NCI-H2196 treated with DMSO at 0.1 percent for 48 hours (cell line): ENCODE measurements at regions not wholly inside any gene's neighbourhood (a gene's known extent, or its start where the extent isn't known, plus 50 kb on each side); places are given as distances from the start of the nearest gene placed in this dataset.

Experiments
- DNase-seq: peaks from one replicate; lab custom pipeline; 2025; ENCODE audit not compliant: unreplicated experiment; lab: John Stamatoyannopoulos, UW

- DNase-seq, result no peak
Observed at GRCh38 chr3:159439346-159439745, 549.3 kb upstream of the IL12A start.

DNA sequence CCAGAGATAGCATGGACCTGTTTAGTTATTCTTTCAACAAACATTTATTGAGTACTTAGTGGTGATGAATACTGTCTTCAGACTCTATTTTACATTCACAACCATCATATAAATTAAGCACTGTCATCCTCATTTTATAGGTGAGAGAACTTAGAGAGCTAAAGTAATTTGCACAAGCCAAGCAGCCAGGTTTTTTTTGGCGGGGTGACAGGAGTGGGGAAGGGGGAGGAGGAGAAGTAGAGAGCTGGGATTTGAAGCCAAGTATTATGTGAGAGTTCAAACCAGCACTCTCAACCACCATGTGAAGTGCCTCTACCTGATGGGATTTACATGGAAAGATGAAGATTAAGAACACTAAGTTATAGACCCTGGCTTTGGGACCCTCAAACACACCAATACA lies 547.4 kb upstream of the IL12A start:
- no peak for DNase-seq

GRCh38 chr3:159443266-159443665 lies 545.4 kb upstream of the IL12A start:
- DNase-seq, result no peak

DNA sequence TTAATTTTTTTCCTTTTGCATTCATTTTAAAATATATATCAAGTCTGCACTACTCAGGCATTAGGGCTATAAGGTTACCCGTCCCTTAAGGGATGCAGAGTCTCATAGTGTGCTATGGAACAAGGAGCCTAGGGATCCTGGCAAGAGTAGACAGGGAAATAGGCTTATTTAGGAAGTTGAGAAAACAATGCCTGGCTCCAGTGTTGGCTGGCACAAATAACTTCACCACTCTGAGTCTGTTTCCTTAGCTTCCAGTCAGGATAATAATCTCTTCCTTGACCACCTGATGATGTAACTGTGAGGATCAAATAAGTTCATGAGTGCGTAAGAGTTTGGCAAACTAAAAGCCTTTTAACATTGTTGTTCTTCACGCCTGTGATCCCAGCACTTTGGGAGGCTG lies 540.8 kb upstream of the IL12A start:
- DNase-seq, result no peak

GRCh38 chr3:159448902-159449301 lies 539.7 kb upstream of the IL12A start:
- no peak for DNase-seq

DNA sequence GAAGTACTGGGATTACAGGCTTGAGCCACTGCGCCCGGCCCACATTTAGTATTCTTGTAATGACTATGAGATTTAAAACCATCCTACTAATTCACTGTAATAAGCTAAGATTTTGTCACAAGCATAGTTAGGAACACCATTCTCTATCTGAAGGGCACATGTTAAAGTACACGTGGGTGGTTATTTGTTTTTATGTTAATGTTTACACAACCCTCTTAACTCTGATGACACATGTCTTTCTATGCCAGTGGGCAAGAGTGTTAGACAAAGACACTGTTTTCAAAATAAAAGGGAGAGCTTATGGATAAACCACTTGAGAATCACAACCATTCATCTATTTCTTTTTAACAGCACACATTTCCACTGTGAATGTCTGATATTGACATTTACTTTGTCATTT lies 537.6 kb upstream of the IL12A start:
- no peak for DNase-seq

DNA sequence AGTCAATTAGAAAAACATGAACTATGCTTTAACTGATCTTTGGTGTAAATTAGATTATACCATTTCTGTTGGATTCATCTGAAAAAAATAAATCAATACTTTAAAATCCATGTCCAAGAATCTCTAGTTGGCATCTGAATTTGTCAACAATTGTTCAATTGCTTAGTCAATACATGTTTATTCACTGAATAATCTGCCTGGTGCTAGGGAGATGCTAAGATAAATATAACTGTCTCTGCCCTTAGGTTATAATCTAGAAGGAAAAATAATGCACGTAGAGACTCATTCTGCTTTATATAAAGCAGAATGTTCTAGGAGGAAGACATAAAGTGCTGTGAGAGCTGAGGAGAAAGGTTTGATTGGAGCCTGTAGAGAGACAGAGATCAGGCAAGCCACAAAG lies 537.2 kb upstream of the IL12A start:
- DNase-seq, result no peak

DNA sequence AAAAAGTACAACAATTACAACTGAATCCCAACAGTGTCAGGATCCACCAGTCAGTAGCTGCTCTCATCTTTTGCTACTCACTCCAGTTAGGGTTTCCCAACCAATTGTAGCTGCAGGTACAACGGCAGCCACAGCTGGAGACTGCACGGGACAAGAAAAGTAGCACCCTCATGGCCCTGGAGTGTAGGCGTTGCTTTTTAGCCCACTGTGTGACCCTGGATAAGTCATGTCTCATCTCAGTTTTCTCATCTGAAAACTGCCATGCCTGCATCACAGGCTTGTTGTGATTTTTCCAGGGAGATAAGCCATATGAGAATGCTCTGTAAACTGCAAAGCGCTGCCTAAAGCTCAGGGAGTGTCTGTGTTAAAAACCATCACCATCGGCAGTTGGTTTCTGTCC lies 535.6 kb upstream of the IL12A start:
- no peak for DNase-seq

- DNase-seq, result no peak
Observed at GRCh38 chr3:159453945-159454344, 534.7 kb upstream of the IL12A start.

- no peak for DNase-seq
Observed at GRCh38 chr3:159455741-159456181, 532.9 kb upstream of the IL12A start.

DNA sequence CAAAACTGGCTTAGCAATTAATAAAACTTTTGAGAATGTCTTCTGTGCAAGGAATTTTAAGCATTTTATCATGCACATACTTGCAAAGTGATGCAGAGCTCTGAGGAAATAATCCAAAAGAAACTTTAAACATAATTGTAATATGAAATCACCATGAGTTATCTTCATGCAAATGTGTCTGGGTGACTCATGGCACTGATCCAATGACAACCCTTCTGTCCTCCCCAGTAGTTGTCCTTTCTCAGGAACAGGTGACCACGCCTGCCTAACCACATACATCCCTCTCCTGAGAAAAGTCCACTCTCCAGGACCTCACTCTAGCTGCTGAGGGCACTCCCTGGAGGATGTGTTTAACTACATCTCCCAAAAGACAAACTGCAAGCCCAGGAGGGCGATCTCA lies 530.6 kb upstream of the IL12A start:
- no peak for DNase-seq

DNA sequence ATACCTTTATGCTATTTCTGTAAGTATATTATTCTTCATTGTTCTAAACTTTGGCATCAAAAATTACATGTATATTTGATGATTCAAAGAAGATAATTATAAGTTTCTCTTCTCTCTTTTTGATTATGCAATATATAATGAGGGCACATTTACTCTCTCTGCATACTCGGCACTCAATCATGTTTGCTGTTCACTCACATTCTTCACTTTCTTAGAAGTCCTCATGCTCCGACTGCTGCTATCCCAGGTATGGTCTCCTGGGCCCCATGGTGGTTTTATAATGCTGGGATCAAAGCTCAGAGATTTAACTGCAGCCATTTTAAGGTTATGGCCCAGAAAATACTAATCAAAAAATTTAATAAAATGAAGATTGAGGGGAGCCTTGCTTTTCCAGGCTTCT lies 529.7 kb upstream of the IL12A start:
- no peak for DNase-seq

- DNase-seq, result no peak
Observed at GRCh38 chr3:159472611-159473010, 516.0 kb upstream of the IL12A start.

DNA sequence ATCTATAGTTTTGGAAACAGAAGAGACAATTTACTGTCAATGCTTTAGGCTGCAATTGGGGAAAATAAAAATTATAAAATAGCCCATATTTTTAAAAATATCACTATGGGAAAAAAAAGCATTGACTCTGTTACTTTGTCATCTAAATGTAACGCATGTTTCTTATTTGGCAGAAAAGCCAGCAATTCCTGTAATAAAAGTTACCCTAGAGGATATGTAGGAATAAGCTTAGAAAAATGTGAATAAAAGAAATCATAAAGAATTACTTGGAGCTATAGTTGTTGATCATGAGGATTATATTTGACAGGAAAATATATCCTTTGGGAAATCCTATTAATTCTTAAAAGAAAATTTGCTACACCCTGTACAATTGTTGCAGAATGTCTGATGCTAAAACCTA lies 515.4 kb upstream of the IL12A start:
- DNase-seq, result no peak

GRCh38 chr3:159480046-159480445 lies 508.6 kb upstream of the IL12A start:
- DNase-seq, result no peak

DNA sequence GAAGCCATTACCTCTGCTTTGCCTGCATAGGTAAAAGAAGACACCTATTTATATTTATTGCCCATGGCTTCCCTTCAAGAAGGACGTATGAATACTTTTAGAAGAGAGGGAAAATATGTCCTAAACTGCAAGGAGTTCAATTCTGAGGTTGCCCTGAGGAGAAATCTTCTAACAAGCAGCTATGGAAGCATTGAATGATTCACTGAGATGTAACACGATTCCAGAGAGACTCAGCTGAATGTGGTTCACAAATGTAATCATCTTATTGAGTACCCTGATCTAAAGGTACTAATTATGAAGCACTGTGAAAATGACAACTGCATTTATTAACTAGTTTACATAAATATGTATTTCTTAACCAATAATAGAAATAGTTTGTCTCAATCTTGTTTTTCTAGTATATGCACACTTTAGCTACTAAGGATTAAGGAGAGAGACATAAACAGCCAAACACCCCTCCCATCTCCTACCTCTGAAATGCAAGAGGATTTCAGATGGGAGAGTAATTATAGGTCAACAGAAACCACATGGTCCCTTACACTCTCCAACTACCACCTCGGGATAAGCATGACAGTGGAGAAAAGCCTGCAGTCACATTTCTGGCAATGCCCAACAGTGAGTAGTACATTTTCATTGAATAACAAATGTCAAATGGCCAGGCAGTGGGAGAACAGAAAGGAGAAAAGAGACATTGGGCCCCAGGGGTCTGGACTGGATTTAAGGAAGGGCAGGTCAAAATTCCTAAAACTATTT lies 506.2 kb upstream of the IL12A start:
- no peak for DNase-seq

- no peak for DNase-seq
Observed at GRCh38 chr3:159482994-159483367, 505.7 kb upstream of the IL12A start.

- DNase-seq, result no peak
Observed at GRCh38 chr3:159486580-159486979, 502.1 kb upstream of the IL12A start.

- DNase-seq, result no peak
Observed at GRCh38 chr3:159487304-159487703, 501.3 kb upstream of the IL12A start.

DNA sequence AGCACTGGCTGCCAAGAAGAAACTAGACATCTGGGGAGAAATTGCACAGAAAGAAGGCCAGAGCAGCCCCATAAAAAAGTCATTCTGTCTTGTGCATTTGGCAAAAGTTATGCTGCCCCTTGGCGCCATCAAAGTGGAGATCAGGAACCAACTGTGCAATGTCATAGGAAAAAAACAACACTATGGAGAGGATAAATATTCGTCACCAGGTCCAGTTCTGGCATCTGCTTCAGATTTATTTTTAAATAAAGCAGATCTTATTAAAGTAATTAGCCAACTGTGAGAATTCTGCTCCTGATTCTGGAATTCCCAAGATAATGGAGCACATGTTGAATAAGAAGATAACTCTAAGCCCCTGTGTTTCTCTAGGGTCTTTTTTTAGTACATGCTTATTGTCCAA lies 500.0 kb upstream of the IL12A start:
- no peak for DNase-seq

- no peak for DNase-seq
Observed at GRCh38 chr3:159497361-159497760, 491.3 kb upstream of the IL12A start.

DNA sequence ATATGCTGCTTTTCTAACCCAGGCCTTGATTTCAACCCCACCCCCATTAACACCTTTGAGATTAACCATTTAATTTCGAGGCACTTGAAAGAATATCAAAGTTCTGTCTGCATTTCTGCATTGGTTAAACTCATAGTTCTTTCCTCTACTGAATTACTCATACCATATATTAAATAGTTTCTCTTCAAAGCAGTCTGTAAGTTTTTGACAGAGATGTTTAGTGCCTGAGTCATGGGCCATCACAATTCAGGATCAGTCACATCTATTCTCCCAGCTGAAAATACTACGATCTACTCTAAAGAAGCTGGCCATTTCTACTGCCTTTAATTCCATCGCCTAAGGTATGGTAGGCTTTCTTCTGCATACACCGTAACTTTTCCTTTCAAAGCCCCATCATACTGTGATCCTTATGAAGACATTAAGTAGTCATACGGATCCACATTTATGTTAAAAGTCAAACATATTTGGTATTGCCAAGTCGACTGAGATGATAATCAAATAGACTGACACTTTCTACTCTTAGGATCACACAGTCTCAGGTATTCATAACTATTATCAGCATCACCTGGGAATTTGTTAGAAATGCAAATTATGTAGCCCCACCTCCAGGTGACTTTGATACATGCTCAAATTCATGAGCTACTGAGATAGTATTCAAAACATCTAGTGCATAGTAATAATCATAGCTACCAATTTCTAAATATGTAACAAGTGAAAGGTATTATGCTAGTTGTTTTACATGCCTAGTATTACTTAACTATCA lies 489.4 kb upstream of the IL12A start:
- no peak for DNase-seq

DNA sequence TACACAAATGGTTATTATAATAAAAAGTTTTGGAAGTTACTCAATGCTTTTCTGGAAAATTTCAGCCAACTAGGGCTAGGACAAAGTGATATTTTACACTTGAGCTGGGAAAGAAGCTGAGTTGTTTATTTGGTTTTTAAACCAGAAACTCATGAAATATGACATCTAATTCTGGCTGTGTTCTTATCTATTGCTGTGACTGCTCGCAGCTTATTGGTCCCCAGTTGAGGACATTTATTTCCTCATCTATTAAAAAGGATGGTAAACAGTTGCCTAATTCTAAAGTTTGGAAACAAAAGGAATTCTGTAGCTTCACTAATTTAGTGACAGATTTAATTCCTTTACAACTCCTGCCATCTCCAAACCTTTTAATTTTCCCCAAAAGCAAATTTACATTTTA lies 487.6 kb upstream of the IL12A start:
- no peak for DNase-seq
